ENCODE measurements at regions not wholly inside any gene's neighbourhood (a gene's known extent, or its start where the extent isn't known, plus 50 kb on each side); places are given as distances from the start of the nearest gene placed in this dataset.

- TF ChIP-seq CTCF (IDR thresholded peaks at IDR 0.05) (no peak), POLR2AphosphoS5 (IDR thresholded peaks at IDR 0.05) (no peak), EP300 (IDR thresholded peaks at IDR 0.05) (no peak), POLR2A (IDR thresholded peaks at IDR 0.05) (no peak)
Observed at GRCh38 chr15:58352026-58352929, 79.5 kb upstream of the LIPC start.

All from upper lobe of left lung (tissue), 4 donors.